ENCODE measurements at regions not wholly inside any gene's neighbourhood (a gene's known extent, or its start where the extent isn't known, plus 50 kb on each side); places are given as distances from the start of the nearest gene placed in this dataset.

GRCh38 chr10:28929942-28930341 lies 252.6 kb downstream of the BAMBI start:
- Histone ChIP-seq H3K36me3 (no peaks in the 10 kb centered on the region), H3K27me3 (no peaks in the 10 kb centered on the region), H3K4me1 (no peaks in the 10 kb centered on the region), H3K4me3 (ENCODE audit: low read depth, low read length) (no peak overlapping the region), H3K9me3 (no peaks in the 10 kb centered on the region)
- TF ChIP-seq CTCF (IDR thresholded peaks at IDR 0.05; ENCODE audit: low read depth, low read length), result no peak
- no peak for DNase-seq

- H3K9me3 ChIP-seq, result no peaks in the 10 kb centered on the region
- no peaks in the 10 kb centered on the region for H3K4me1 ChIP-seq
- TF ChIP-seq CTCF (IDR thresholded peaks at IDR 0.05; ENCODE audit: low read depth, low read length), result no peak
- no peak overlapping the region for H3K4me3 ChIP-seq (ENCODE audit: low read depth, low read length)
- H3K36me3 ChIP-seq, result no peaks in the 10 kb centered on the region
- H3K27me3 ChIP-seq, result no peaks in the 10 kb centered on the region
- no peak for DNase-seq
Observed at GRCh38 chr10:28930514-28931495, 253.5 kb downstream of the BAMBI start.

- Histone ChIP-seq H3K27me3 (no peaks in the 10 kb centered on the region), H3K4me1 (no peaks in the 10 kb centered on the region), H3K36me3 (no peaks in the 10 kb centered on the region), H3K4me3 (ENCODE audit: low read depth, low read length) (no peak overlapping the region), H3K9me3 (no peaks in the 10 kb centered on the region)
- no peak for TF ChIP-seq CTCF (IDR thresholded peaks at IDR 0.05; ENCODE audit: low read depth, low read length)
- DNase-seq, result no peak
Observed at GRCh38 chr10:28935061-28935460, 257.7 kb downstream of the BAMBI start.

- Histone ChIP-seq H3K4me1 (no peaks in the 10 kb centered on the region), H3K4me3 (ENCODE audit: low read depth, low read length) (no peak overlapping the region), H3K9me3 (no peaks in the 10 kb centered on the region), H3K36me3 (no peaks in the 10 kb centered on the region), H3K27me3 (no peaks in the 10 kb centered on the region)
- no peak for TF ChIP-seq CTCF (IDR thresholded peaks at IDR 0.05; ENCODE audit: low read depth, low read length)
- no peak for DNase-seq
Observed at GRCh38 chr10:28937959-28938358, 260.6 kb downstream of the BAMBI start.

- no peak for DNase-seq
- no peak overlapping the region for H3K4me3 ChIP-seq (ENCODE audit: low read depth, low read length)
- no peak for TF ChIP-seq CTCF (IDR thresholded peaks at IDR 0.05; ENCODE audit: low read depth, low read length)
Observed at GRCh38 chr10:28938745-28939144, 261.4 kb downstream of the BAMBI start.

More at GRCh38 chr10:28938745-28939144, 261.4 kb downstream of the BAMBI start:
- Histone ChIP-seq H3K4me1 (no peaks in the 10 kb centered on the region), H3K27me3 (no peaks in the 10 kb centered on the region), H3K36me3 (no peaks in the 10 kb centered on the region), H3K9me3 (no peaks in the 10 kb centered on the region)

All from BE2C (cell line).